MM.1S (cell line): ENCODE measurements at regions not wholly inside any gene's neighbourhood (a gene's known extent, or its start where the extent isn't known, plus 50 kb on each side); places are given as distances from the start of the nearest gene placed in this dataset.

Experiments
- EZH2 ChIP-seq: fragments of 300-600 bp; sonication (generic); optimal IDR thresholded peaks from 2 replicates; pipeline ENCODE3; 2017; ENCODE audit warnings: low read depth, mild to moderate bottlenecking, antibody characterized with exemption, low read length, mixed read lengths
- TF ChIP-seq, protein P1 (sequence below): fragments of 300-600 bp; sonication (generic); IDR thresholded peaks from 2 replicates; pipeline ENCODE4 v1.5.1; 2016; ENCODE audit warnings: antibody characterized with exemption, low read length, mixed read lengths

GRCh38 chr13:47826471-47826870 lies 174.6 kb downstream of the SUCLA2 start:
- TF ChIP-seq, protein P1, sequence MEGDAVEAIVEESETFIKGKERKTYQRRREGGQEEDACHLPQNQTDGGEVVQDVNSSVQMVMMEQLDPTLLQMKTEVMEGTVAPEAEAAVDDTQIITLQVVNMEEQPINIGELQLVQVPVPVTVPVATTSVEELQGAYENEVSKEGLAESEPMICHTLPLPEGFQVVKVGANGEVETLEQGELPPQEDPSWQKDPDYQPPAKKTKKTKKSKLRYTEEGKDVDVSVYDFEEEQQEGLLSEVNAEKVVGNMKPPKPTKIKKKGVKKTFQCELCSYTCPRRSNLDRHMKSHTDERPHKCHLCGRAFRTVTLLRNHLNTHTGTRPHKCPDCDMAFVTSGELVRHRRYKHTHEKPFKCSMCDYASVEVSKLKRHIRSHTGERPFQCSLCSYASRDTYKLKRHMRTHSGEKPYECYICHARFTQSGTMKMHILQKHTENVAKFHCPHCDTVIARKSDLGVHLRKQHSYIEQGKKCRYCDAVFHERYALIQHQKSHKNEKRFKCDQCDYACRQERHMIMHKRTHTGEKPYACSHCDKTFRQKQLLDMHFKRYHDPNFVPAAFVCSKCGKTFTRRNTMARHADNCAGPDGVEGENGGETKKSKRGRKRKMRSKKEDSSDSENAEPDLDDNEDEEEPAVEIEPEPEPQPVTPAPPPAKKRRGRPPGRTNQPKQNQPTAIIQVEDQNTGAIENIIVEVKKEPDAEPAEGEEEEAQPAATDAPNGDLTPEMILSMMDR, result no peak
- no peak for TF ChIP-seq EZH2
